ENCODE measurements at regions not wholly inside any gene's neighbourhood (a gene's known extent, or its start where the extent isn't known, plus 50 kb on each side); places are given as distances from the start of the nearest gene placed in this dataset.

- TF ChIP-seq CTCF (IDR thresholded peaks at IDR 0.05), result no peak
- no peak for TF ChIP-seq POLR2A (IDR thresholded peaks at IDR 0.05)
- no peak for TF ChIP-seq POLR2AphosphoS5 (IDR thresholded peaks at IDR 0.05)
Measured at GRCh38 chr12:74227846-74228545, 309.6 kb upstream of the ATXN7L3B start.
